ENCODE measurements at regions not wholly inside any gene's neighbourhood (a gene's known extent, or its start where the extent isn't known, plus 50 kb on each side); places are given as distances from the start of the nearest gene placed in this dataset.
A peak's percentile ranks its signal among the peaks of the same experiment; 100 is the strongest.

DNA sequence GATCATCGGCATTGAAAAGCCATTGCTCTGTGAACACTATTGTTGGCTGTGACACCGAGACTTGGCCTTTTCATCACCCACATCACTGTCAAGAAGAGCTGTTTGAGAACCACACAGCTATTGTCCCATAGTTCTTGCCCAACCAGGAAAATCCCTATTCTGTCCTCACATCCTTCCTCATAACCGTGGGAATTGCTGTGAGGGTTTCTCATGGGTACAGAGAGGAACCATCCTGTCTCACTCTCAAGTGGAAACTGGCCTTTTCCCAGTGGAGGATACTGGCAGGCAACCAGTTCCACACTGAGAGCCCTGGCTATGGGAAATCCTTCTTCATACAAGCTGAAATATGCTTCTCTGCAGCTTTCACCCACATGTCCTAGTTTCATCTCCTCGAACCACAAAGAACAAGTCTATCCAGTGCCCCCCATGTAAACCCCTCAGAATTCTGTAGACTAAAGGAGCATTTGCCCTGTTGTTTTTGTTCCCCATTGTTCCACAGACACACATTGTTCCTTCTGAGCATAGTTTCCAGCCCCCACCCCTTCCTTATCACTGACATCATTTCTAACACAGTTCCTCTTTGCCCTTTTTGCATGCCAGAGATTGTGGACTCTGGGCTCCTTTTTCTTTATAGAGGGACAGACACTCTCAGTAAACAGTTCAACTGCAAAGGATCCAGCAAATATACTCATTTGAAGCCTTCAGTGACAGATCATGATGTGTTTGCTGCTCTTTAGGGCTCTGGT lies 57.8 kb upstream of the C5orf46 start:
- H3K27me3 ChIP-seq: no peaks in the 10 kb centered on the region
- ATAC-seq (peak; percentile 60), DNase-seq (no peak)
- TF ChIP-seq, protein P1, sequence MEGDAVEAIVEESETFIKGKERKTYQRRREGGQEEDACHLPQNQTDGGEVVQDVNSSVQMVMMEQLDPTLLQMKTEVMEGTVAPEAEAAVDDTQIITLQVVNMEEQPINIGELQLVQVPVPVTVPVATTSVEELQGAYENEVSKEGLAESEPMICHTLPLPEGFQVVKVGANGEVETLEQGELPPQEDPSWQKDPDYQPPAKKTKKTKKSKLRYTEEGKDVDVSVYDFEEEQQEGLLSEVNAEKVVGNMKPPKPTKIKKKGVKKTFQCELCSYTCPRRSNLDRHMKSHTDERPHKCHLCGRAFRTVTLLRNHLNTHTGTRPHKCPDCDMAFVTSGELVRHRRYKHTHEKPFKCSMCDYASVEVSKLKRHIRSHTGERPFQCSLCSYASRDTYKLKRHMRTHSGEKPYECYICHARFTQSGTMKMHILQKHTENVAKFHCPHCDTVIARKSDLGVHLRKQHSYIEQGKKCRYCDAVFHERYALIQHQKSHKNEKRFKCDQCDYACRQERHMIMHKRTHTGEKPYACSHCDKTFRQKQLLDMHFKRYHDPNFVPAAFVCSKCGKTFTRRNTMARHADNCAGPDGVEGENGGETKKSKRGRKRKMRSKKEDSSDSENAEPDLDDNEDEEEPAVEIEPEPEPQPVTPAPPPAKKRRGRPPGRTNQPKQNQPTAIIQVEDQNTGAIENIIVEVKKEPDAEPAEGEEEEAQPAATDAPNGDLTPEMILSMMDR (IDR thresholded peaks at IDR 0.05): no peak
- H3K4me3 ChIP-seq: no peak overlapping the region
- no peaks in the 10 kb centered on the region for H3K4me1 ChIP-seq
- H3K27ac ChIP-seq: peak overlapping the region; percentile 21
- intact Hi-C loops (cut with DNase I): no loop called here
- H3K9me3 ChIP-seq: no peaks in the 10 kb centered on the region
- no peaks in the 10 kb centered on the region for H3K36me3 ChIP-seq

DNA sequence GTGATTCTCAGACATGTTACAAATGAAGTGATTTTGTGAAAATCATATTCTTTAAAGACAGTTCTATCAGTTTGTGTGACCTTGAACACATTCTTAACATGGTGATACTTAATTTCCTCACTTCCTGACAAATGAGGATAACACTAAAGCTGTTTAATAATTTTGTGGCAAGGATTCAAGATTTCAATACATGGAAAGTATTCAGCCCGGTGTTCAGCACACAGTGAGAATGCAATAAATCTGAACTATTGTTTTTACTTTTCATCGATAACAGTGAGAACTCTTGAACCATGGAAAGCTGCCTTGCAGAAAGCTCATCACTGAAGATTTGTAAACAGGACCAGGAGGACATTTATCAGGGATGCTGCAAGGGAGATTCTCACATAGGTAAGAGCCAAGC lies 57.1 kb upstream of the C5orf46 start:
- Histone ChIP-seq H3K9me3 (no peaks in the 10 kb centered on the region), H3K4me1 (no peaks in the 10 kb centered on the region), H3K27me3 (no peaks in the 10 kb centered on the region), H3K27ac (peak overlapping the region; percentile 33), H3K4me3 (no peak overlapping the region), H3K36me3 (no peaks in the 10 kb centered on the region)
- no peak for DNase-seq
- TF ChIP-seq, protein P1 (IDR thresholded peaks at IDR 0.05): no peak
- intact Hi-C loops (cut with DNase I): no loop called here
- ATAC-seq: no peak

DNA sequence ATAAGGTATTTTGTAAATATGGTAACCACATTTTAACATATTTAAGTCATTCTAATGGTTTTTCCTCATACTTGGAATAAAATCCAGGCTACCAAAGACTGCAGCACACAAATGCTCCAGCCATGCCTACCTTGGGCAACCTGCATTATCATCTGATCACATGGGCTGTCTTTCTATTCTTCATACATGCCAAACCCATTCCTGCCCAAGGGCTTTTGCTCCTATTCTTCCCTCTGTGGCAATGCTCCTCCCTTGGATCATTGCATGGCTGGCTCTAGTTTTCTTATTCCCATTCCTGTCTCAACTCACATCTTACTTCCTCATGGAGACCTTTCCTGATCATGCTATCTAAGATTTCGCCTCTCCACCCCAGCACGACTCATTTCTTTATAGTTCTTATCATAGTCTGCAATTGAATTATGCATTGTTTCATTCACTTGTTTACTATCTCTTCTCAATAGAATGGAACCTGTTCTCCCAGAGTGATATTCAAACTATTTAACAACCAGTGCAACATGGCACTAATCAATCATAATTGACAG lies 54.9 kb upstream of the C5orf46 start:
- TF ChIP-seq, protein P1 (IDR thresholded peaks at IDR 0.05): no peak
- Histone ChIP-seq H3K9me3 (no peaks in the 10 kb centered on the region), H3K4me3 (no peak overlapping the region), H3K27me3 (no peaks in the 10 kb centered on the region), H3K4me1 (no peaks in the 10 kb centered on the region), H3K27ac (no peak overlapping the region), H3K36me3 (no peaks in the 10 kb centered on the region)
- intact Hi-C loops (cut with DNase I): no loop called here
- no peak for ATAC-seq
- no peak for DNase-seq

DNA sequence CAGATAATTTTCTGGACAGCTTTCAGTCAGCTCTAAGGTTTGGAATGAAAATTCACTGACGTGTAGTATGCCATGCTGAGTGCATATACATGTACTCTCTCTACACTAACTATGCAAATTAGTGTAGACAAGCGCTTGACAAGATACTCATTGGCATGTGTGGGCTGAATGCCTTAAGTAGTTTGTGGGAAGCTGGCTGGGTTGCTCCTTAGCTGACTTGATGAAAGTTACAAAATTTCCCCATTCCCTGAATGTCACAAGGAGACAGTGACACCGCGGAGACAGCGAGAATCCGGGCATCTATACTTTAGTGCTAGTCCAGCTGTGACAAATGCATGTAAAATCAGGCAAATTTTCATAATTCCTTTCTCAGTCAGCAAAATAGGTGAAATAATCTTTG lies 51.6 kb upstream of the C5orf46 start:
- no peaks in the 10 kb centered on the region for H3K4me1 ChIP-seq
- no peak overlapping the region for H3K4me3 ChIP-seq
- H3K9me3 ChIP-seq: no peaks in the 10 kb centered on the region
- TF ChIP-seq, protein P1 (IDR thresholded peaks at IDR 0.05): no peak
- no peak overlapping the region for H3K27ac ChIP-seq
- ATAC-seq (no peak), DNase-seq (no peak)
- intact Hi-C loops (cut with DNase I): no loop called here
- no peaks in the 10 kb centered on the region for H3K36me3 ChIP-seq
- no peaks in the 10 kb centered on the region for H3K27me3 ChIP-seq

DNA sequence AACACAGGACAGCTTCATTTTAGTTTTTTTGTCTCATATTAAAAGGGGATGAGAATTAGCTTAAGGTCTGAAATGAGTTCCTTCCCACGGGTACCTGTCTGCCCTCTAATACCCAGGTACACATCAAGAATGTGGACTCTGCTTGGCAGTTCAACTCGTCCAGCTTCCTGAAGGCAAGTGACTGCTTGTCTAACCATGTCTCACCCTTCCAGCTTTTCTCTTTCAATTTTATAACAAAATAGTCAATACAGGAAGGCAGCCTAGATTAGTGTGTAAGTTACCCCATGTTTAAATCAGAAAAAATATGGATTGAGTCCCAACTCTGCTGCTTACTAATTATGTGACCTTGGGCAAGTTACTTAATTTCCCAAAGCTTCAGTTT lies 50.5 kb upstream of the C5orf46 start:
- intact Hi-C loops (cut with DNase I): no loop called here

More for the DNA sequence above, 50.5 kb upstream of the C5orf46 start:
- ATAC-seq: no peak
- H3K9me3 ChIP-seq: no peaks in the 10 kb centered on the region
- H3K27ac ChIP-seq: no peak overlapping the region
- no peaks in the 10 kb centered on the region for H3K4me1 ChIP-seq
- DNase-seq: no peak
- no peaks in the 10 kb centered on the region for H3K27me3 ChIP-seq
- H3K36me3 ChIP-seq: no peaks in the 10 kb centered on the region
- TF ChIP-seq, protein P1 (IDR thresholded peaks at IDR 0.05): no peak
- no peak overlapping the region for H3K4me3 ChIP-seq
